IMR-90 (cell line): ENCODE measurements at regions not wholly inside any gene's neighbourhood (a gene's known extent, or its start where the extent isn't known, plus 50 kb on each side); places are given as distances from the start of the nearest gene placed in this dataset.

ENCODE experiments used
- ATAC-seq: fragments of 200-7000 bp; cut with Tn5 transposase; 2 replicates; pipeline ENCODE4 v1.9.1; 2020; ENCODE audit warnings: low read depth, mild to moderate bottlenecking, moderate library complexity
- BruUV-seq: library from RNA; stranded (reverse); fragments of 400-500 nt; replicated peaks from 2 replicates; lab custom pipeline; 2021; lab: Mats Ljungman, UMichigan
- CTCF ChIA-PET: fragments of 300-600 bp; formaldehyde crosslinking; extraction: SDS; loops from one replicate; lab custom pipeline; 2021; ENCODE audit warnings: antibody characterized with exemption; lab: Yijun Ruan, JAX
- POLR2A ChIA-PET: fragments of 300-600 bp; sonication (Branson Sonifier 250); formaldehyde crosslinking; loops from one replicate; lab custom pipeline; 2022; ENCODE audit warnings: antibody characterized with exemption; ENCODE audit not compliant: unreplicated experiment; lab: Charles Lee
- DNase-seq: peaks from one replicate; pipeline ENCODE4 v3.0.0; 2013
- H2AFZ ChIP-seq: replicated peaks from 2 replicates; pipeline ENCODE3; 2013; ENCODE audit warnings: low read length, mild to moderate bottlenecking; ENCODE audit not compliant: poor library complexity
- H2AK5ac ChIP-seq: 2 replicates; pipeline ENCODE4 v1.6.1; 2013; ENCODE audit warnings: low read depth, low read length, inconsistent platforms
- H2AK9ac ChIP-seq: replicated peaks from 2 replicates; pipeline ENCODE3; 2013; ENCODE audit warnings: mild to moderate bottlenecking, low read depth, low read length, moderate library complexity; ENCODE audit not compliant: poor library complexity
- H2BK120ac ChIP-seq: 2 replicates; pipeline ENCODE4 v1.6.1; 2013; ENCODE audit warnings: low read depth, low read length, inconsistent platforms
- H2BK15ac ChIP-seq: 3 replicates; pipeline ENCODE4 v1.6.1; 2013; ENCODE audit warnings: low read depth, low read length, inconsistent platforms
- H2BK20ac ChIP-seq: 2 replicates; pipeline ENCODE4 v1.6.1; 2013; ENCODE audit warnings: low read depth, mild to moderate bottlenecking, inconsistent platforms, low read length, moderate library complexity
- H2BK5ac ChIP-seq: 2 replicates; pipeline ENCODE4 v1.6.1; 2013; ENCODE audit warnings: mild to moderate bottlenecking, low read depth, low read length, inconsistent platforms; ENCODE audit not compliant: poor library complexity, severe bottlenecking
- H3K14ac ChIP-seq: replicated peaks from 2 replicates; pipeline ENCODE4 v1.6.1; 2013; ENCODE audit warnings: low read depth, low read length, inconsistent platforms
- H3K18ac ChIP-seq: 2 replicates; pipeline ENCODE4 v1.6.1; 2013; ENCODE audit warnings: low read depth, low read length, control low read depth
- H3K23ac ChIP-seq: 2 replicates; pipeline ENCODE4 v1.6.1; 2013; ENCODE audit warnings: low read depth, low read length, inconsistent platforms
- H3K27ac ChIP-seq: 2 replicates; pipeline ENCODE4 v1.5.1; 2013; ENCODE audit warnings: mild to moderate bottlenecking, control low read depth, low read length; ENCODE audit not compliant: insufficient read depth
- H3K27me3 ChIP-seq: 2 replicates; pipeline ENCODE4 v1.6.1; 2013; ENCODE audit warnings: low read length; ENCODE audit not compliant: control insufficient read depth, insufficient read depth
- H3K36me3 ChIP-seq: 2 replicates; pipeline ENCODE4 v1.6.1; 2013; ENCODE audit warnings: low read length, mixed read lengths; ENCODE audit not compliant: control insufficient read depth, insufficient read depth
- H3K4ac ChIP-seq: 2 replicates; pipeline ENCODE4 v1.6.1; 2013; ENCODE audit warnings: low read depth, low read length, inconsistent platforms
- H3K4me1 ChIP-seq: 2 replicates; pipeline ENCODE4 v1.6.1; 2013; ENCODE audit warnings: low read length, mixed read lengths; ENCODE audit not compliant: control insufficient read depth, insufficient read depth
- H3K4me2 ChIP-seq: 2 replicates; pipeline ENCODE4 v1.6.1; 2013; ENCODE audit warnings: low read depth, mild to moderate bottlenecking, control low read depth, low read length, moderate library complexity
- H3K4me3 ChIP-seq: 2 replicates; pipeline ENCODE4 v1.5.1; 2013; ENCODE audit warnings: low read depth, mild to moderate bottlenecking, control low read depth, low read length, moderate library complexity; ENCODE audit not compliant: insufficient read depth
- H3K56ac ChIP-seq: 2 replicates; pipeline ENCODE4 v1.6.1; 2013; ENCODE audit warnings: low read length, inconsistent platforms; ENCODE audit not compliant: insufficient read depth; ENCODE audit errors: extremely low read depth
- H3K79me1 ChIP-seq, 2 experiments: 2 replicates each; pipeline ENCODE4 v1.6.1; 2013; ENCODE audit warnings: low read length in 2 of 2, inconsistent platforms in 1 of 2, low read depth in 1 of 2
- H3K9ac ChIP-seq: 2 replicates; pipeline ENCODE4 v1.6.1; 2013; ENCODE audit warnings: low read depth, low read length, control low read depth
- H3K9me1 ChIP-seq: 2 replicates; pipeline ENCODE4 v1.6.1; 2013; ENCODE audit warnings: low read length, inconsistent platforms; ENCODE audit not compliant: insufficient read depth
- H3K9me3 ChIP-seq: 2 replicates; pipeline ENCODE4 v1.6.1; 2013; ENCODE audit warnings: low read length; ENCODE audit not compliant: control insufficient read depth, insufficient read depth
- H4K20me1 ChIP-seq: 2 replicates; pipeline ENCODE4 v1.6.1; 2013; ENCODE audit warnings: low read length, inconsistent platforms; ENCODE audit not compliant: insufficient read depth
- H4K5ac ChIP-seq: 2 replicates; pipeline ENCODE4 v1.6.1; 2013; ENCODE audit warnings: mild to moderate bottlenecking, low read depth, low read length, control low read depth
- H4K8ac ChIP-seq, 2 experiments: 2 replicates each; pipeline ENCODE4 v1.6.1; 2013; ENCODE audit warnings: low read depth in 2 of 2, low read length in 2 of 2, control low read depth in 1 of 2, inconsistent platforms in 1 of 2
- H4K91ac ChIP-seq: 2 replicates; pipeline ENCODE4 v1.6.1; 2013; ENCODE audit warnings: low read depth, low read length, inconsistent platforms; ENCODE audit not compliant: insufficient read depth
- CHD1 ChIP-seq: IDR thresholded peaks from 2 replicates; pipeline ENCODE4 v1.6.1; 2012; ENCODE audit warnings: low read depth, low read length, improper control_type of control experiment
- MXI1 ChIP-seq: IDR thresholded peaks from 2 replicates; pipeline ENCODE4 v1.6.1; 2012; ENCODE audit warnings: low read depth, mild to moderate bottlenecking, low read length, moderate library complexity, borderline replicate concordance
- POLR2A ChIP-seq: IDR thresholded peaks from 2 replicates; pipeline ENCODE4 v1.6.1; 2012; ENCODE audit warnings: mild to moderate bottlenecking, low read depth, low read length
- WGBS, 2 experiments: methylation state at CpG; one replicate each; pipeline versions ENCODE4 v1.1.5 to v1.1.7; 2013; ENCODE audit warnings: missing lambda C conversion rate in 2 of 2; ENCODE audit not compliant: insufficient read length in 1 of 2; ENCODE audit errors: extremely low coverage in 2 of 2; 5-methylcytosine and 5-hydroxymethylcytosine counted together
- dilution Hi-C: fragments of 300-500 bp; cut with HindIII; formaldehyde crosslinking; loops from one replicate; pipeline ENCODE4 v1.14.3; 2018; ENCODE audit warnings: low sequenced_read_pairs; ENCODE audit not compliant: unreplicated experiment
- in situ Hi-C: fragments of 300-500 bp; cut with MboI; formaldehyde crosslinking; loops from 3 replicates; pipeline ENCODE4 v1.14.3; 2019; ENCODE audit warnings: low sequenced_read_pairs, inconsistent platforms, mixed read lengths
- intact Hi-C: fragments of 100-400 bp; cut with micrococcal nuclease; formaldehyde crosslinking; loops from 2 replicates; pipeline ENCODE4 v1.10.0; 2022

DNA sequence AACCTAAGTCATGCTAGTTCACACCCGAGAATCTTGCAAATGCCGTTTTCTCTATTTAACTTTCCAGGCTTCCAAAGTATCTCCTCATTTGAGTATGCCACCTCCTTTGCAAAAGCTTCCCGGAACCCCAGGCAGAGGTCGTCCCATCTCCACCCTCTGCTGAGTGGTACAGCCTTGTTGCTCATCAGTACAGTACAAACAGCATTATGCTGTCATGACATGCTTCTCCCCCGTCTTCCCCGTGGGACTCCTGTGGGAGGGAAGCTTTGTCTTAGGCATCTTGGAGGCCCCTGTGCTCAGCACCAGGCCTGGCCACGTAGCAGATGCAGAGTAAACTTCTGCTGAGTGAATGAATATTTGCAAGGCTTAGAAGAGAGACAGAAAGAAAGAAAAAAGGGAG, 102.7 kb downstream of the CDCA7 start:
- H2BK20ac ChIP-seq: no peak overlapping the region
- dilution Hi-C loops: no loop called here

More for the DNA sequence above, 102.7 kb downstream of the CDCA7 start:
- H4K91ac ChIP-seq: no peak overlapping the region
- H4K20me1 ChIP-seq: no peaks in the 10 kb centered on the region
- H3K27ac ChIP-seq: no peak overlapping the region
- ChIA-PET POLR2A (no interaction called here), CTCF (interaction anchor here (0.6 kb wide), 1 partner anchor 93 kb away, joined by 3 read pairs; no protein-coding TSS in a partner anchor)
- no peak overlapping the region for H3K4me2 ChIP-seq
- intact Hi-C loops: no loop called here
- no peaks in the 10 kb centered on the region for H3K9me1 ChIP-seq
- peak overlapping the region; percentile 67 for H2AFZ ChIP-seq
- H3K56ac ChIP-seq: no peak overlapping the region
- no peaks in the 10 kb centered on the region for H3K36me3 ChIP-seq
- no peak overlapping the region for H3K4ac ChIP-seq
- H4K8ac ChIP-seq: no peak overlapping the region
- no peak overlapping the region for H2AK9ac ChIP-seq
- H3K14ac ChIP-seq: no peak overlapping the region
- no peak for DNase-seq
- H2AK5ac ChIP-seq: no peak overlapping the region
- no TSS peak for BruUV-seq
- no peaks in the 10 kb centered on the region for H3K9me3 ChIP-seq
- no peak overlapping the region for H2BK120ac ChIP-seq
- in situ Hi-C loops: no loop called here
- no peak overlapping the region for H4K5ac ChIP-seq
- 82% methylated on average over 3 of the region's 7 CpGs; no CpG with 5 or more reads in 1 of the 2 experiments for WGBS, 2 experiments
- H3K79me1 ChIP-seq: no peaks in the 10 kb centered on the region
- H3K4me3 ChIP-seq: no peak overlapping the region
- H3K9ac ChIP-seq: no peak overlapping the region
- no peak overlapping the region for H3K18ac ChIP-seq
- TF ChIP-seq MXI1 (no peak), CHD1 (no peak), POLR2A (no peak)
- no peaks in the 10 kb centered on the region for H3K4me1 ChIP-seq
- H3K27me3 ChIP-seq: peaks cover 44% of the 10 kb centered on the region
- H2BK15ac ChIP-seq: no peak overlapping the region
- H3K23ac ChIP-seq: no peak overlapping the region
- no peak overlapping the region for H2BK5ac ChIP-seq
- no peak for ATAC-seq
